Stomach (tissue), 8 donors: ENCODE measurements at regions not wholly inside any gene's neighbourhood (a gene's known extent, or its start where the extent isn't known, plus 50 kb on each side); places are given as distances from the start of the nearest gene placed in this dataset.

Experiments
- DNase-seq, 2 donors: peaks; one replicate each; pipeline versions ENCODE4 v3.0.0 to v3.0.0-alpha.2; 2013 to 2019
- H3K27ac ChIP-seq, 5 donors: fragments of 200-600 bp in 4 of 5; sonication (generic) in 4 of 5; one replicate each; pipeline ENCODE4 v1.5.1; 2013 to 2019; ENCODE audit warnings: mild to moderate bottlenecking in 1 of 5, moderate library complexity in 1 of 5
- H3K27me3 ChIP-seq, 3 donors: fragments of 200-600 bp; sonication (generic); one replicate each; pipeline ENCODE4 v1.5.1; 2017 to 2019; ENCODE audit warnings: mixed run types in 1 of 3
- H3K36me3 ChIP-seq, 4 donors: fragments of 200-600 bp; sonication (generic); 1 replicate in 3 of 4; 2 replicates in 1 of 4; pipeline ENCODE4 v1.5.1; 2016 to 2019
- H3K4me1 ChIP-seq, 4 donors: fragments of 200-600 bp; sonication (generic); one replicate each; pipeline ENCODE4 v1.5.1; 2016 to 2019
- H3K4me3 ChIP-seq, 4 donors: fragments of 200-600 bp; sonication (generic) in 3 of 4; one replicate each; pipeline ENCODE4 v1.5.1; 2016 to 2019; ENCODE audit warnings: mild to moderate bottlenecking in 1 of 4
- H3K9me3 ChIP-seq, 4 donors: fragments of 200-600 bp; sonication (generic); one replicate each; pipeline ENCODE4 v1.5.1; 2016 to 2019
- EP300 ChIP-seq: sonication (generic); formaldehyde crosslinking; IDR thresholded peaks from one replicate; pipeline ENCODE4 v1.6.1; 2017; ENCODE audit warnings: antibody characterized with exemption
- POLR2A ChIP-seq, 4 donors: fragments of 450-650 bp; IDR thresholded peaks; one replicate each; pipeline ENCODE4 v1.6.1; 2016; ENCODE audit warnings: antibody characterized with exemption in 4 of 4, control low read depth in 2 of 4, mild to moderate bottlenecking in 1 of 4, moderate library complexity in 1 of 4
- POLR2AphosphoS5 ChIP-seq, 3 donors: sonication (generic); formaldehyde crosslinking; IDR thresholded peaks; one replicate each; pipeline ENCODE4 v1.6.1; 2016; ENCODE audit warnings: antibody characterized with exemption in 3 of 3
- WGBS, 5 donors: extraction: QIAGEN DNeasy Blood & Tissue Kit in 3 of 5; methylation state at CpG; one replicate each; pipeline versions ENCODE4 v1.1.5 to v1.1.7; 2013 to 2018; 5-methylcytosine and 5-hydroxymethylcytosine counted together
- intact Hi-C: fragments of 100-400 bp; cut with DNase I; formaldehyde crosslinking; loops from one replicate; pipeline ENCODE4 v1.15.1; 2023; ENCODE audit warnings: low total_unique reads
- TF ChIP-seq, protein P1 (sequence below), 7 experiments: fragments of 450-650 bp in 4 of 7; fragments of 200-600 bp in 3 of 7; sonication (generic) in 3 of 7; IDR thresholded peaks; one replicate each; pipeline ENCODE4 v1.5.1; 2016 to 2019; ENCODE audit warnings: antibody characterized with exemption in 7 of 7, control low read depth in 2 of 7, mild to moderate bottlenecking in 1 of 7
- donor health status: healthy with polysubstance abuse.
- donor health status: Bipolar disorder and iron deficiency.
- donor health status: healthy.

DNA sequence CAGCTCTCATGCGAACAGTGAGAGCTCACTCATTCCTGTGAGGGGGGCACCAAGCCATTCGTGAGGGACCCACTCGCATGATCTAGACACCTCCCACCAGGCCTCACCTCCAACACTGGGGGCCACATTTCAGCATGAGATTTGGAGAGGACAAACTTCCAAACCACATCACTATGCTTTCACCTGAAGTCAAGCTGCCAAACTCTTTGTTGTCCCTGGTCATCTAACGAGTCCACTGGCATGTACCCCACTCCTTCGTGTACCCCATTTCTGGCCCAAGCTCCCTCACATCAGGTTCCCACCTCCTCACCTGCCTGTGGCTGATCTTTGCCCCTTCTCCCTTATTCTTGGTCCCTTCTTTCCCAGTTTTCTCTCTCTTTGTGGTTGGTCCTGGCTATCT lies 198.9 kb downstream of the ADAMTS15 start:
- 84 to 94% (median 90%) methylated on average over 5 of the region's 5 CpGs for WGBS, 5 donors
- DNase-seq: no peak
- H3K4me1 ChIP-seq: peaks cover 24 to 68% (median 42%) of the 10 kb centered on the region in 4 donors
- no peak overlapping the region for H3K4me3 ChIP-seq
- no peak for TF ChIP-seq POLR2A (IDR thresholded peaks at IDR 0.05)
- TF ChIP-seq, protein P1, sequence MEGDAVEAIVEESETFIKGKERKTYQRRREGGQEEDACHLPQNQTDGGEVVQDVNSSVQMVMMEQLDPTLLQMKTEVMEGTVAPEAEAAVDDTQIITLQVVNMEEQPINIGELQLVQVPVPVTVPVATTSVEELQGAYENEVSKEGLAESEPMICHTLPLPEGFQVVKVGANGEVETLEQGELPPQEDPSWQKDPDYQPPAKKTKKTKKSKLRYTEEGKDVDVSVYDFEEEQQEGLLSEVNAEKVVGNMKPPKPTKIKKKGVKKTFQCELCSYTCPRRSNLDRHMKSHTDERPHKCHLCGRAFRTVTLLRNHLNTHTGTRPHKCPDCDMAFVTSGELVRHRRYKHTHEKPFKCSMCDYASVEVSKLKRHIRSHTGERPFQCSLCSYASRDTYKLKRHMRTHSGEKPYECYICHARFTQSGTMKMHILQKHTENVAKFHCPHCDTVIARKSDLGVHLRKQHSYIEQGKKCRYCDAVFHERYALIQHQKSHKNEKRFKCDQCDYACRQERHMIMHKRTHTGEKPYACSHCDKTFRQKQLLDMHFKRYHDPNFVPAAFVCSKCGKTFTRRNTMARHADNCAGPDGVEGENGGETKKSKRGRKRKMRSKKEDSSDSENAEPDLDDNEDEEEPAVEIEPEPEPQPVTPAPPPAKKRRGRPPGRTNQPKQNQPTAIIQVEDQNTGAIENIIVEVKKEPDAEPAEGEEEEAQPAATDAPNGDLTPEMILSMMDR (IDR thresholded peaks at IDR 0.05): no peak
- no peak for TF ChIP-seq EP300
- no peak for TF ChIP-seq POLR2AphosphoS5 (IDR thresholded peaks at IDR 0.05)
- H3K27me3 ChIP-seq: no peaks in the 10 kb centered on the region
- no peaks in the 10 kb centered on the region for H3K9me3 ChIP-seq
- intact Hi-C loops: loop anchor here (10.0 kb wide), 1 partner anchor 203 kb away; the partner anchor contains the start of gene ADAMTS15
- peak overlapping the region in 1 of 5 donors; percentile 70 for H3K27ac ChIP-seq
- H3K36me3 ChIP-seq: no peaks in the 10 kb centered on the region

DNA sequence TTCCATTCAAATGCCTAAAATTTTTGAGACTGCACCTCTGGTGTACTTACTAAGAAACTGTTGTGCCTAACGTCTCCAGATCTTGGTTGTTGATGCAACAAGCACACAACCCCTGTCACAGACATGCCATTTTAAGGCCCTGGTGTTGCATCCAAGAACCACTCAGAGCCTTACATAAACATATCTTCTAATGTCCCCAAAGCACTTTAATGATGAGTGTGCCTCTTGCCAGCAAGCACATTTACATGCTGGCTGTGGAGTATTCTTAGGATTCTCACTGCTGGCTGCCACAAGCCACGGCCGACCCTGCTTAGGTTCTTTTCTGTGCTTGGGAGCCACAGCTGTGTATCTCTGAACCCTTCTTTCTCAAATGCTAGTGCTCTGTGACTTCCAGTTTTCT lies 201.4 kb downstream of the ADAMTS15 start:
- 50 to 83% (median 74%) methylated on average over 3 of the region's 3 CpGs for WGBS, 5 donors
- Histone ChIP-seq H3K36me3 (no peaks in the 10 kb centered on the region), H3K9me3 (no peaks in the 10 kb centered on the region), H3K27me3 (no peaks in the 10 kb centered on the region), H3K4me1 (peaks cover 37 to 80% (median 56%) of the 10 kb centered on the region in 4 donors), H3K27ac (peak overlapping the region in 4 of 5 donors; percentile 50 to 74 (median 64)), H3K4me3 (no peak overlapping the region)
- DNase-seq: no peak
- TF ChIP-seq POLR2A (IDR thresholded peaks at IDR 0.05) (no peak), POLR2AphosphoS5 (IDR thresholded peaks at IDR 0.05) (peak; percentile 27 to 73 (median 28)), EP300 (peak; percentile 42)
- TF ChIP-seq, protein P1 (IDR thresholded peaks at IDR 0.05): no peak
- intact Hi-C loops: loop anchor here (10.0 kb wide), 1 partner anchor 205 kb away; the partner anchor contains the start of gene ADAMTS15

DNA sequence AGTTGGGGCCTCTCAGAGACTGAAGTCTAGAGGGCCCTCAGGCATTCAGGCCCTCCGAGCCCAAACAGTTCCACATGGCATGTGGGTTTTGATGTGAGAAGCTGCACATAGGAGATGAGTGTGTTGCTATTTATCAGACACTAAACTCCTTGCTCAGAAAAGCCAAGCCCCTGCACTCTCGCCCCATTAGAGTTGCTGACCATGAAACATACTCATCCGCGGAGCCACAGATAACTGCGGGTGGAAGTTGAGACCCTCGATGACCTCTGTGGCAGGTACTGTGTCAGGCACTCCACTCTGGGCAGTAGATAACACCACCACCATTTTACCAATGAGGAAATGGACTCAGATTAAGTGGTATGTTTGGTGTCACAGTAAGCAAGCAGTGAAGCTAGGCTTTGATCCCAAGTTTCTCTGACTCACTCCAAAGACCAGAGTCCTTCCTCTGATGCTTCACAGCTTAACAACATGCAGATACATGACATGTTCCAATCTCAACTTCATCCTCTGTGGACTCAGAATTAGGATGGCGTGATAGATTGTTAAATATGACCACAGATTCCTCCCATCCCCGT lies 202.1 kb downstream of the ADAMTS15 start:
- Histone ChIP-seq H3K9me3 (no peaks in the 10 kb centered on the region), H3K27ac (peak overlapping the region; percentile 13 to 74 (median 58)), H3K4me3 (no peak overlapping the region), H3K36me3 (no peaks in the 10 kb centered on the region), H3K27me3 (no peaks in the 10 kb centered on the region), H3K4me1 (peaks cover 38 to 78% (median 58%) of the 10 kb centered on the region in 4 donors)
- intact Hi-C loops: no loop called here
- 86 to 93% (median 92%) methylated on average over 8 of the region's 8 CpGs for WGBS, 5 donors
- DNase-seq: no peak
- peak in 1 of 3 donors; percentile 19 for TF ChIP-seq POLR2AphosphoS5 (IDR thresholded peaks at IDR 0.05)
- TF ChIP-seq, protein P1 (IDR thresholded peaks at IDR 0.05): no peak

DNA sequence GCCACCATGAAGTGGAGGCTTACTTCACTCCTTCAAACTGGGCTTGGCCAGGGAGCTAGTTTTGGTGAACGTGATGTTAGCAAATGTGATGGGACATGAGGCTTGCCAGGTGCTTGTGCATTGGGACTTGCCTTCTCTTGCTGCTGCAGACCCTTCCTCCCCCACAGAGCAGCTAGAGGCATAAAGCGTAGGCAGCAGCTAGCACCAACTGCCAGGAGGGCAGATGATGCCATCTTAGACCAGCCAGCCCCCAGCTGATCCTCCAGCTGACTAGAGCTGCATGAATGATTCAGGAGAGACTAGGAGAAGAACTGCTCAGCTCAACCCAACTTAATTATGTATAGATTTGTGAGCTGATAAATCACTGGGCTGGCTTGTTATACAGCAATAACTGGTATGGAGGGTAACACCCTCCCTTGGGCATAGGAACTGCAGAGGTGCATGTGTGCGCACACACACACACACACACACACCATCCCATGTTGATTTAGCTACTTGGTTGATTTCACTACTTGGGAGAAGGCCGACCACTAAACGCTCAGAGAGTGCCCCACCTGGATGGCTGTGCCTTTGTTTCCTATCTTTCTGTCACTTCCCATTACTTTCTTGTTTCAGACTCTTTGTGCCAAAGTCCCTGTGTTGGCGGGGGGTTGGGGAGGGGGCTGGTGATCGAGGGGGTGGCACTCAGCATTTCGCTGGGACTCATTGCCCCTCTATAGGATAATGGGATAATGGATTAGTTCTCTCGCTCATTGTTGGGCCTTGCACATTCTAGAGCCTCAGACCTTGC lies 202.8 kb downstream of the ADAMTS15 start:
- Histone ChIP-seq H3K4me1 (peaks cover 38 to 72% (median 54%) of the 10 kb centered on the region in 4 donors), H3K4me3 (no peak overlapping the region), H3K36me3 (no peaks in the 10 kb centered on the region), H3K9me3 (no peaks in the 10 kb centered on the region), H3K27ac (peak overlapping the region in 1 of 5 donors; percentile 74), H3K27me3 (no peaks in the 10 kb centered on the region)
- 81 to 89% (median 83%) methylated on average over 9 of the region's 9 CpGs for WGBS, 5 donors
- no peak for TF ChIP-seq POLR2A (IDR thresholded peaks at IDR 0.05)
- TF ChIP-seq, protein P1 (IDR thresholded peaks at IDR 0.05): no peak
- no peak for DNase-seq
- intact Hi-C loops: no loop called here
